ENCODE measurements at regions not wholly inside any gene's neighbourhood (a gene's known extent, or its start where the extent isn't known, plus 50 kb on each side); places are given as distances from the start of the nearest gene placed in this dataset.

DNA sequence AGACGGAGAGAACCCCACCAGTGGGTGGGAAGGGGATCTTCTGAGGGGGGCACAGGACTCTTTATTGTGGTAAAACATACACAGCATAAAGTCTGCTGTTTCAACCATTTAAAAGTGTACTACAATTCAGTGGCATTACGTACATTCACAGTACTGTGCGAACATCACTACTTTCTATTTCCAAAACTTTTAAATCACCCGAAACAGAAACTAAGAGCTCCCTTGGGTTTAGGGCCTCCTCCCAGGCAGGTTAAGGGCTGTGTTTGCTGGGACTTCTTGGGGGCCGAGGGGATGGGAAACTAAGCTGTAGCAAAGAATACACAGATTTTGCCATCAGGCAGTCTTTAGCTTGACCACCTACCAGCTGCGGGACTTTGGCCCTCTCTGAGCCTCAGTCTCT is 242.0 kb downstream of the HAUS1 start:
- TF ChIP-seq ZNF224 (CRISPR knock-in tag; IDR thresholded peaks at IDR 0.05) (no peak), RFX5 (IDR thresholded peaks at IDR 0.05; ENCODE audit: low read depth, low read length) (no peak), HDAC2 (IDR thresholded peaks at IDR 0.05) (no peak), CTCF (IDR thresholded peaks at IDR 0.05 in 2 of 3, conservative IDR thresholded peaks at IDR 0.05 in 1 of 3; ENCODE audit: insufficient read depth in 2 of 3, low read depth in 1 of 3, low read length in 3 of 3) (no peak), ZNF766 (CRISPR knock-in tag; conservative IDR thresholded peaks at IDR 0.05) (no peak), JUN (IDR thresholded peaks at IDR 0.05; ENCODE audit: borderline replicate concordance, low read depth, low read length) (no peak), JUN (CRISPR knock-in tag; IDR thresholded peaks at IDR 0.05; ENCODE audit: borderline replicate concordance) (no peak), POLR2AphosphoS5 (IDR thresholded peaks at IDR 0.05; ENCODE audit: control insufficient read depth, insufficient read depth, low read depth, low read length) (no peak), NRF1 (conservative IDR thresholded peaks at IDR 0.05 in 1 of 2, IDR thresholded peaks at IDR 0.05 in 1 of 2) (no peak), PHF21A (IDR thresholded peaks at IDR 0.05; ENCODE audit: borderline replicate concordance, low read depth) (no peak), KLF16 (IDR thresholded peaks at IDR 0.05) (no peak)
